Endothelial cell of umbilical vein (primary cell): ENCODE measurements at regions not wholly inside any gene's neighbourhood (a gene's known extent, or its start where the extent isn't known, plus 50 kb on each side); places are given as distances from the start of the nearest gene placed in this dataset.

Experiments used
- BruUV-seq: library from RNA; stranded (reverse); fragments of 400-500 nt; replicated peaks from 2 replicates; lab custom pipeline; 2021; lab: Mats Ljungman, UMichigan
- CTCF ChIA-PET: fragments of 300-600, 350-600 bp; sonication (Branson Sonifier 250); formaldehyde crosslinking; loops from one replicate; lab custom pipeline; 2021; ENCODE audit warnings: antibody characterized with exemption, inconsistent platforms; lab: Charles Lee
- POLR2A ChIA-PET: fragments of 300-600, 350-600 bp; sonication (Branson Sonifier 250); formaldehyde crosslinking; loops from one replicate; lab custom pipeline; 2021; ENCODE audit warnings: antibody characterized with exemption, inconsistent platforms; lab: Charles Lee
- DNase-seq: peaks from one replicate; pipeline ENCODE4 v3.0.0-alpha.2; 2011; ENCODE audit warnings: low read depth, low spot score
- FAIRE-seq: peaks from 2 replicates; lab custom pipeline; 2011; peaks lifted over from hg19 to GRCh38; lab: Jason Lieb, UNC
- H2AFZ ChIP-seq: 2 replicates; pipeline ENCODE4 v1.6.0; 2012; ENCODE audit warnings: low read depth, low read length, control low read depth, inconsistent platforms
- H3K27ac ChIP-seq: 2 replicates; pipeline ENCODE4 v1.5.1; 2011; ENCODE audit warnings: low read depth, mild to moderate bottlenecking, control low read depth, low read length, moderate library complexity; ENCODE audit not compliant: insufficient read depth
- H3K27me3 ChIP-seq, 2 experiments: 2 replicates each; pipeline versions ENCODE4 v1.6.0 to v1.6.1; 2011; ENCODE audit warnings: low read length in 2 of 2, mixed read lengths in 1 of 2; ENCODE audit not compliant: control insufficient read depth in 2 of 2, insufficient read depth in 2 of 2
- H3K36me3 ChIP-seq, 2 experiments: 2 replicates in 1 of 2; 3 replicates in 1 of 2; pipeline ENCODE4 v1.5.1; 2011; ENCODE audit warnings: low read length in 2 of 2, mild to moderate bottlenecking in 1 of 2, moderate library complexity in 1 of 2; ENCODE audit not compliant: control insufficient read depth in 2 of 2, insufficient read depth in 2 of 2; ENCODE audit errors: extremely low read depth in 1 of 2
- H3K4me1 ChIP-seq: 3 replicates; pipeline ENCODE4 v1.5.1; 2011; ENCODE audit warnings: mild to moderate bottlenecking, low read length; ENCODE audit not compliant: control insufficient read depth, insufficient read depth; ENCODE audit errors: extremely low read depth
- H3K4me2 ChIP-seq: 2 replicates; pipeline ENCODE4 v1.6.1; 2011; ENCODE audit warnings: low read length, control low read depth, mixed read lengths; ENCODE audit not compliant: insufficient read depth
- H3K4me3 ChIP-seq, 3 experiments: fragments of 200-600 bp in 1 of 3; sonication (generic), shearing (Covaris generic) in 1 of 3; replicated peaks in 1 of 3; 2 replicates each; pipeline ENCODE4 v1.5.1; 2011 to 2016; ENCODE audit warnings: control low read depth in 3 of 3, low read length in 3 of 3, mild to moderate bottlenecking in 2 of 3, inconsistent platforms in 1 of 3, low read depth in 1 of 3, moderate library complexity in 1 of 3; ENCODE audit not compliant: insufficient read depth in 1 of 3
- H3K79me2 ChIP-seq: 2 replicates; pipeline ENCODE4 v1.6.0; 2012; ENCODE audit warnings: low read length, inconsistent platforms; ENCODE audit not compliant: control insufficient read depth, insufficient read depth
- H3K9ac ChIP-seq: replicated peaks from 2 replicates; pipeline ENCODE3; 2011; ENCODE audit warnings: low read length, control low read depth; ENCODE audit not compliant: insufficient read depth; ENCODE audit errors: extremely low read depth
- H3K9me1 ChIP-seq: replicated peaks from 3 replicates; pipeline ENCODE4 v1.6.0; 2011; ENCODE audit warnings: mild to moderate bottlenecking, low read length; ENCODE audit not compliant: control insufficient read depth, insufficient read depth; ENCODE audit errors: extremely low read depth
- H3K9me3 ChIP-seq: replicated peaks from 2 replicates; pipeline ENCODE4 v1.5.1; 2012; ENCODE audit warnings: low read length, inconsistent platforms; ENCODE audit not compliant: control insufficient read depth, insufficient read depth
- H4K20me1 ChIP-seq: replicated peaks from 2 replicates; pipeline ENCODE3; 2011; ENCODE audit warnings: mild to moderate bottlenecking, low read length; ENCODE audit not compliant: control insufficient read depth, insufficient read depth; ENCODE audit errors: extremely low read depth
- CTCF ChIP-seq, 2 donors: IDR thresholded peaks; 1 replicate in 1 of 2; 2 replicates in 1 of 2; pipeline ENCODE4 v1.5.1; 2011; ENCODE audit warnings: low read length in 2 of 2, mild to moderate bottlenecking in 2 of 2, moderate library complexity in 2 of 2, control low read depth in 1 of 2, inconsistent platforms in 1 of 2, low read depth in 1 of 2; ENCODE audit not compliant: insufficient read depth in 1 of 2; ENCODE audit errors: extremely low read depth in 1 of 2
- EZH2 ChIP-seq: IDR thresholded peaks from 2 replicates; pipeline ENCODE4 v1.6.1; 2012; ENCODE audit warnings: borderline replicate concordance, low read depth, mild to moderate bottlenecking, moderate library complexity, low read length, inconsistent platforms; ENCODE audit not compliant: severe bottlenecking
- FOS ChIP-seq: IDR thresholded peaks from 2 replicates; pipeline ENCODE4 v1.6.1; 2011; ENCODE audit warnings: mild to moderate bottlenecking, low read length, moderate library complexity, borderline replicate concordance; ENCODE audit not compliant: insufficient read depth
- GATA2 ChIP-seq: IDR thresholded peaks from 2 replicates; pipeline ENCODE4 v1.7.0; 2011; ENCODE audit warnings: low read depth, mild to moderate bottlenecking, moderate library complexity, mixed read lengths, low read length; ENCODE audit not compliant: insufficient read length, insufficient read depth
- JUN ChIP-seq: IDR thresholded peaks from 2 replicates; pipeline ENCODE4 v1.6.1; 2011; ENCODE audit warnings: borderline replicate concordance, low read depth; ENCODE audit not compliant: insufficient read length, insufficient read depth
- MAX ChIP-seq: IDR thresholded peaks from 2 replicates; pipeline ENCODE4 v1.6.1; 2011; ENCODE audit not compliant: insufficient read depth, insufficient read length
- MYC ChIP-seq: IDR thresholded peaks from one replicate; pipeline ENCODE4 v1.6.1; 2011; ENCODE audit warnings: mild to moderate bottlenecking, low read depth, low read length
- POLR2A ChIP-seq: IDR thresholded peaks from 2 replicates; pipeline ENCODE4 v1.6.1; 2012; ENCODE audit warnings: low read depth, mild to moderate bottlenecking, control low read depth, low read length
- POLR2AphosphoS5 ChIP-seq: IDR thresholded peaks from 2 replicates; pipeline ENCODE4 v1.6.1; 2012; ENCODE audit warnings: low read depth, mild to moderate bottlenecking, control low read depth, low read length, moderate library complexity; ENCODE audit not compliant: insufficient read depth
- dilution Hi-C: fragments of 300-500 bp; cut with MboI; formaldehyde crosslinking; loops from one replicate; pipeline ENCODE4 v1.15.0; 2019; ENCODE audit warnings: low sequenced_read_pairs; ENCODE audit not compliant: extremely low pct_ligation_motif_present
- intact Hi-C: fragments of 100-400 bp; cut with micrococcal nuclease; formaldehyde crosslinking; loops from one replicate; pipeline ENCODE4 v1.10.0; 2022

GRCh38 chr4:35063031-35063570 lies 1181.2 kb downstream of the ARAP2 start:
- Histone ChIP-seq H3K27ac (no peak overlapping the region), H2AFZ (no peak overlapping the region), H3K27me3 (no peaks in the 10 kb centered on the region), H3K4me1 (no peaks in the 10 kb centered on the region), H3K9me1 (no peaks in the 10 kb centered on the region), H3K36me3 (no peaks in the 10 kb centered on the region), H3K79me2 (no peaks in the 10 kb centered on the region), H3K4me2 (no peak overlapping the region), H3K4me3 (no peak overlapping the region), H3K9ac (no peak overlapping the region), H3K9me3 (no peaks in the 10 kb centered on the region), H4K20me1 (no peaks in the 10 kb centered on the region)
- TF ChIP-seq POLR2A, result no peak
- TF ChIP-seq MAX, result no peak
- TF ChIP-seq JUN, result no peak
- no peak for TF ChIP-seq EZH2
- TF ChIP-seq MYC, result no peak
- TF ChIP-seq POLR2AphosphoS5, result no peak
- TF ChIP-seq GATA2, result no peak
- TF ChIP-seq FOS, result no peak
- no peak for TF ChIP-seq CTCF (IDR thresholded peaks at IDR 0.05; ENCODE audit: extremely low read depth in 1 of 2, insufficient read depth in 1 of 2, low read depth in 1 of 2, low read length in 2 of 2)
- POLR2A ChIA-PET, result no interaction called here
- DNase-seq (no peak), FAIRE-seq (no peak)
- intact Hi-C loops (no loop called here), dilution Hi-C loops (no loop called here)
- CTCF ChIA-PET, result no interaction called here
- no TSS peak for BruUV-seq
